Liver (tissue), 8 donors: ENCODE measurements at regions not wholly inside any gene's neighbourhood (a gene's known extent, or its start where the extent isn't known, plus 50 kb on each side); places are given as distances from the start of the nearest gene placed in this dataset.

Experiments
- DNase-seq: peaks from one replicate; pipeline ENCODE4 v3.0.0-alpha.2; 2017; ENCODE audit warnings: low spot score
- H3K27ac ChIP-seq, 2 donors: one replicate each; pipeline ENCODE4 v1.7.0; 2013; ENCODE audit warnings: inconsistent platforms in 2 of 2, low read length in 2 of 2, control low read depth in 1 of 2, low read depth in 1 of 2, mild to moderate bottlenecking in 1 of 2
- H3K27me3 ChIP-seq, 4 donors: one replicate each; pipeline versions ENCODE4 v1.6.1 to v1.7.0; 2013; ENCODE audit warnings: low read length in 3 of 4, inconsistent platforms in 1 of 4, mild to moderate bottlenecking in 1 of 4, moderate library complexity in 1 of 4; ENCODE audit not compliant: control insufficient read depth in 4 of 4, insufficient read depth in 4 of 4
- H3K36me3 ChIP-seq, 4 donors: one replicate each; pipeline versions ENCODE4 v1.6.1 to v1.7.0; 2013; ENCODE audit warnings: low read length in 3 of 4, mild to moderate bottlenecking in 3 of 4, low read depth in 1 of 4, moderate library complexity in 1 of 4; ENCODE audit not compliant: control insufficient read depth in 4 of 4, insufficient read depth in 3 of 4
- H3K4me1 ChIP-seq, 4 donors: one replicate each; pipeline versions ENCODE4 v1.6.1 to v1.7.0; 2013; ENCODE audit warnings: low read length in 3 of 4, mild to moderate bottlenecking in 3 of 4, moderate library complexity in 1 of 4; ENCODE audit not compliant: control insufficient read depth in 4 of 4, insufficient read depth in 4 of 4
- H3K4me3 ChIP-seq, 3 donors: one replicate each; pipeline versions ENCODE4 v1.6.1 to v1.7.0; 2013; ENCODE audit warnings: low read length in 3 of 3, control low read depth in 1 of 3, low read depth in 1 of 3, mild to moderate bottlenecking in 1 of 3
- H3K9ac ChIP-seq, 2 donors: one replicate each; pipeline ENCODE4 v1.7.0; 2013; ENCODE audit warnings: low read length in 2 of 2, mild to moderate bottlenecking in 2 of 2, moderate library complexity in 2 of 2, control low read depth in 1 of 2, low read depth in 1 of 2
- H3K9me3 ChIP-seq, 4 donors: one replicate each; pipeline versions ENCODE4 v1.6.1 to v1.7.0; 2013; ENCODE audit warnings: low read length in 3 of 4; ENCODE audit not compliant: control insufficient read depth in 4 of 4
- EGR1 ChIP-seq, 2 donors: IDR thresholded peaks; 2 replicates each; pipeline ENCODE4 v1.6.1; 2016 to 2018; ENCODE audit warnings: antibody characterized with exemption in 2 of 2, low read depth in 2 of 2
- FOXA1 ChIP-seq: IDR thresholded peaks from 2 replicates; pipeline ENCODE4 v1.6.1; 2016; ENCODE audit warnings: antibody characterized with exemption
- FOXA2 ChIP-seq: IDR thresholded peaks from 2 replicates; pipeline ENCODE4 v1.6.1; 2016; ENCODE audit warnings: antibody characterized with exemption
- GABPA ChIP-seq, 2 donors: IDR thresholded peaks in 1 of 2; conservative IDR thresholded peaks in 1 of 2; 2 replicates each; pipeline ENCODE4 v1.6.1; 2016; ENCODE audit warnings: antibody characterized with exemption in 2 of 2, mild to moderate bottlenecking in 1 of 2, moderate library complexity in 1 of 2
- HNF4A ChIP-seq, 2 donors: conservative IDR thresholded peaks; 2 replicates each; pipeline ENCODE4 v1.6.1; 2016; ENCODE audit warnings: antibody characterized with exemption in 2 of 2, mild to moderate bottlenecking in 2 of 2
- HNF4G ChIP-seq: IDR thresholded peaks from 2 replicates; pipeline ENCODE4 v1.6.1; 2016; ENCODE audit warnings: antibody characterized with exemption
- JUND ChIP-seq, 2 donors: IDR thresholded peaks; 2 replicates each; pipeline ENCODE4 v1.6.1; 2016; ENCODE audit warnings: antibody characterized with exemption in 2 of 2
- NR2F2 ChIP-seq: IDR thresholded peaks from 2 replicates; pipeline ENCODE4 v1.6.1; 2016; ENCODE audit warnings: antibody characterized with exemption
- RAD21 ChIP-seq, 2 donors: IDR thresholded peaks; 2 replicates each; pipeline ENCODE4 v1.6.1; 2016; ENCODE audit warnings: antibody characterized with exemption in 2 of 2, mild to moderate bottlenecking in 2 of 2
- RXRA ChIP-seq, 2 donors: IDR thresholded peaks; 2 replicates each; pipeline ENCODE4 v1.6.1; 2017 to 2018; ENCODE audit warnings: antibody characterized with exemption in 2 of 2, mild to moderate bottlenecking in 1 of 2
- SP1 ChIP-seq: IDR thresholded peaks from 2 replicates; pipeline ENCODE4 v1.6.1; 2018; ENCODE audit warnings: antibody characterized with exemption, mild to moderate bottlenecking
- TAF1 ChIP-seq: conservative IDR thresholded peaks from 2 replicates; pipeline ENCODE4 v1.6.1; 2016; ENCODE audit warnings: antibody characterized with exemption, mild to moderate bottlenecking
- YY1 ChIP-seq: IDR thresholded peaks from 2 replicates; pipeline ENCODE4 v1.6.1; 2016; ENCODE audit warnings: antibody characterized with exemption, mild to moderate bottlenecking
- WGBS: extraction: QIAGEN DNeasy Blood & Tissue Kit; methylation state at CpG from one replicate; pipeline ENCODE4 v1.1.7; 2013; 5-methylcytosine and 5-hydroxymethylcytosine counted together
- TF ChIP-seq, protein P1 (sequence below): IDR thresholded peaks from 2 replicates; pipeline ENCODE4 v1.6.1; 2016; ENCODE audit warnings: antibody characterized with exemption
- TF ChIP-seq, protein P2 (sequence below): IDR thresholded peaks from 2 replicates; pipeline ENCODE4 v1.6.1; 2016; ENCODE audit warnings: antibody characterized with exemption, mild to moderate bottlenecking
- TF ChIP-seq, protein P3 (sequence below): IDR thresholded peaks from 2 replicates; pipeline ENCODE4 v1.6.1; 2016; ENCODE audit warnings: antibody characterized with exemption
- TF ChIP-seq, protein P4 (sequence below): IDR thresholded peaks from 2 replicates; pipeline ENCODE4 v1.6.1; 2016; ENCODE audit warnings: antibody characterized with exemption
- TF ChIP-seq, protein P5 (sequence below): fragments of 150-350 bp; IDR thresholded peaks from 2 replicates; pipeline ENCODE4 v1.5.1; 2017; ENCODE audit warnings: improper control_type of control experiment, low read depth, low read length; ENCODE audit not compliant: missing input control
- donor health status: healthy.
- donor health status: healthy.
- donor health status: healthy.
- donor health status: healthy.
- donor health status: healthy.

DNA sequence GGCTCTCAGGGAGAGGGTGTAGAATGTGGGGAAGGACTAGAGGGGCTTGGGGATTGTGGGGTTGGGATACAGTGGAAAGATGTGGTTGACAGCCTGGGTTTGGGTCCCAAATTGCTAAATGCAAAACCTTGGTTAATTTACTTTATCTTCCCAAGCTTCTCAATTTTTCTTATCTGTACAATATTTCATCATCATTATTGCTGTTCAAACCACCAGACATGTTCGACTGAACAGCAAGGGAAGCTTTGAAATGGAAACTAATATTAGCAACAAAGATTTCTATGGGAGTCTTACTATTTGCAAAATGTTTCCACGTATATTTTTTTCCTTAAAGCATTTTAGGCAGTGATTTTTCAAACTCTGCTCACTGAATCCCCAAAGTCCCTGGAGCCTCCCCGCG lies 67.0 kb upstream of the KAZN start:
- no peaks in the 10 kb centered on the region for H3K4me1 ChIP-seq
- H3K9ac ChIP-seq = no peak overlapping the region
- H3K36me3 ChIP-seq = no peaks in the 10 kb centered on the region
- no peaks in the 10 kb centered on the region for H3K9me3 ChIP-seq
- no peak overlapping the region for H3K27ac ChIP-seq
- H3K27me3 ChIP-seq = peaks cover 0 to 3% (median under 1%) of the 10 kb centered on the region in 4 donors
- no peak overlapping the region for H3K4me3 ChIP-seq
- WGBS = 81% methylated on average over 4 of the region's 4 CpGs
- TF ChIP-seq YY1 = no peak
- TF ChIP-seq EGR1 (IDR thresholded peaks at IDR 0.05; ENCODE audit: low read depth in 2 of 2) = no peak
- TF ChIP-seq GABPA (IDR thresholded peaks at IDR 0.05 in 1 of 2, conservative IDR thresholded peaks at IDR 0.05 in 1 of 2) = no peak
- TF ChIP-seq HNF4A (conservative IDR thresholded peaks at IDR 0.05) = no peak
- DNase-seq = no peak

DNA sequence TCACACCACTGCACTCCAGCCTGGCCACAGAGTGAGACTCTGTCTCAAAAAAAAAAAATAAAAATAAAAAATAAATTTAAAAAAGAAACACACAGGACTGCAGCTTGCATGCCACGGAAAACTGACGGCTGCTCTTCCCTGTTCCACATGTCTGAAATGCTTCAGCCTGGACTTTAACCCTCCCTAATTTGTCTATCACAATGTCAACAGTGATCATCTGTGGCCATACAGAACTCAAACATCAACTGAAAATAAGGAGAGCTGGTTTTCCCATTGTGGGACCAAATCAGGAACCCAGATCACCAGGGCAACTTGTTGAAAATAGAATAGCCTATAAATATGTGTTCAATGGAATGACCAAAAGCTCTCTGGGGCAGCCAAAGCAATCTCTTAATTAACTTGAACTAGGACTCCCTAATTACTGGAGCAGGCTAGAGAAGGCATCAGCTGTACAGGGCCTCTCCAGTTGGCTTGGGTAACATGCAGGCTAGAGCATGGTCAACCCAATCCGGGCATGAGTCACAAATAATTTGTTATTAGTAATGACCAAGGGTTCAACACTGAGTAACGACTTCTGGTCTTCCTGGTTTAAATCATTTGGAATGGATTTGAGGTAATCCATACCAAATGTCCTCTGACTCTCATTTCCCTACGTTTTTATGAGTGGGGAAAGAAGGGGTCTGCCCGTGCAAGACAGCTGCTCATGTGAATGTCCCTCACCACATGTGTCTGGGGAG lies 62.7 kb upstream of the KAZN start:
- no peak for DNase-seq
- H3K4me1 ChIP-seq = no peaks in the 10 kb centered on the region
- no peaks in the 10 kb centered on the region for H3K36me3 ChIP-seq
- H3K9me3 ChIP-seq = peaks cover 0 to 10% (median 0%) of the 10 kb centered on the region in 4 donors
- H3K9ac ChIP-seq = no peak overlapping the region
- H3K27me3 ChIP-seq = peaks cover 0 to 8% (median under 1%) of the 10 kb centered on the region in 4 donors
- WGBS = 62% methylated on average over 6 of the region's 6 CpGs
- TF ChIP-seq, protein P1, sequence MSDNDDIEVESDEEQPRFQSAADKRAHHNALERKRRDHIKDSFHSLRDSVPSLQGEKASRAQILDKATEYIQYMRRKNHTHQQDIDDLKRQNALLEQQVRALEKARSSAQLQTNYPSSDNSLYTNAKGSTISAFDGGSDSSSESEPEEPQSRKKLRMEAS = no peak
- TF ChIP-seq FOXA2 (peak; percentile 53), FOXA1 (no peak), HNF4A (conservative IDR thresholded peaks at IDR 0.05) (peak; percentile 73 to 78), NR2F2 (no peak), GABPA (IDR thresholded peaks at IDR 0.05 in 1 of 2, conservative IDR thresholded peaks at IDR 0.05 in 1 of 2) (no peak), SP1 (peak; percentile 28), EGR1 (IDR thresholded peaks at IDR 0.05; ENCODE audit: low read depth in 2 of 2) (no peak), TAF1 (no peak), JUND (IDR thresholded peaks at IDR 0.05) (no peak), HNF4G (peak; percentile 65), YY1 (no peak), RXRA (IDR thresholded peaks at IDR 0.05) (no peak), RAD21 (IDR thresholded peaks at IDR 0.05) (no peak)
- TF ChIP-seq, protein P2, sequence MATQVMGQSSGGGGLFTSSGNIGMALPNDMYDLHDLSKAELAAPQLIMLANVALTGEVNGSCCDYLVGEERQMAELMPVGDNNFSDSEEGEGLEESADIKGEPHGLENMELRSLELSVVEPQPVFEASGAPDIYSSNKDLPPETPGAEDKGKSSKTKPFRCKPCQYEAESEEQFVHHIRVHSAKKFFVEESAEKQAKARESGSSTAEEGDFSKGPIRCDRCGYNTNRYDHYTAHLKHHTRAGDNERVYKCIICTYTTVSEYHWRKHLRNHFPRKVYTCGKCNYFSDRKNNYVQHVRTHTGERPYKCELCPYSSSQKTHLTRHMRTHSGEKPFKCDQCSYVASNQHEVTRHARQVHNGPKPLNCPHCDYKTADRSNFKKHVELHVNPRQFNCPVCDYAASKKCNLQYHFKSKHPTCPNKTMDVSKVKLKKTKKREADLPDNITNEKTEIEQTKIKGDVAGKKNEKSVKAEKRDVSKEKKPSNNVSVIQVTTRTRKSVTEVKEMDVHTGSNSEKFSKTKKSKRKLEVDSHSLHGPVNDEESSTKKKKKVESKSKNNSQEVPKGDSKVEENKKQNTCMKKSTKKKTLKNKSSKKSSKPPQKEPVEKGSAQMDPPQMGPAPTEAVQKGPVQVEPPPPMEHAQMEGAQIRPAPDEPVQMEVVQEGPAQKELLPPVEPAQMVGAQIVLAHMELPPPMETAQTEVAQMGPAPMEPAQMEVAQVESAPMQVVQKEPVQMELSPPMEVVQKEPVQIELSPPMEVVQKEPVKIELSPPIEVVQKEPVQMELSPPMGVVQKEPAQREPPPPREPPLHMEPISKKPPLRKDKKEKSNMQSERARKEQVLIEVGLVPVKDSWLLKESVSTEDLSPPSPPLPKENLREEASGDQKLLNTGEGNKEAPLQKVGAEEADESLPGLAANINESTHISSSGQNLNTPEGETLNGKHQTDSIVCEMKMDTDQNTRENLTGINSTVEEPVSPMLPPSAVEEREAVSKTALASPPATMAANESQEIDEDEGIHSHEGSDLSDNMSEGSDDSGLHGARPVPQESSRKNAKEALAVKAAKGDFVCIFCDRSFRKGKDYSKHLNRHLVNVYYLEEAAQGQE = no peak
- TF ChIP-seq, protein P3, sequence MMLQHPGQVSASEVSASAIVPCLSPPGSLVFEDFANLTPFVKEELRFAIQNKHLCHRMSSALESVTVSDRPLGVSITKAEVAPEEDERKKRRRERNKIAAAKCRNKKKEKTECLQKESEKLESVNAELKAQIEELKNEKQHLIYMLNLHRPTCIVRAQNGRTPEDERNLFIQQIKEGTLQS = no peak
- TF ChIP-seq, protein P4, sequence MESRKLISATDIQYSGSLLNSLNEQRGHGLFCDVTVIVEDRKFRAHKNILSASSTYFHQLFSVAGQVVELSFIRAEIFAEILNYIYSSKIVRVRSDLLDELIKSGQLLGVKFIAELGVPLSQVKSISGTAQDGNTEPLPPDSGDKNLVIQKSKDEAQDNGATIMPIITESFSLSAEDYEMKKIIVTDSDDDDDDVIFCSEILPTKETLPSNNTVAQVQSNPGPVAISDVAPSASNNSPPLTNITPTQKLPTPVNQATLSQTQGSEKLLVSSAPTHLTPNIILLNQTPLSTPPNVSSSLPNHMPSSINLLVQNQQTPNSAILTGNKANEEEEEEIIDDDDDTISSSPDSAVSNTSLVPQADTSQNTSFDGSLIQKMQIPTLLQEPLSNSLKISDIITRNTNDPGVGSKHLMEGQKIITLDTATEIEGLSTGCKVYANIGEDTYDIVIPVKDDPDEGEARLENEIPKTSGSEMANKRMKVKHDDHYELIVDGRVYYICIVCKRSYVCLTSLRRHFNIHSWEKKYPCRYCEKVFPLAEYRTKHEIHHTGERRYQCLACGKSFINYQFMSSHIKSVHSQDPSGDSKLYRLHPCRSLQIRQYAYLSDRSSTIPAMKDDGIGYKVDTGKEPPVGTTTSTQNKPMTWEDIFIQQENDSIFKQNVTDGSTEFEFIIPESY = no peak
- TF ChIP-seq, protein P5, sequence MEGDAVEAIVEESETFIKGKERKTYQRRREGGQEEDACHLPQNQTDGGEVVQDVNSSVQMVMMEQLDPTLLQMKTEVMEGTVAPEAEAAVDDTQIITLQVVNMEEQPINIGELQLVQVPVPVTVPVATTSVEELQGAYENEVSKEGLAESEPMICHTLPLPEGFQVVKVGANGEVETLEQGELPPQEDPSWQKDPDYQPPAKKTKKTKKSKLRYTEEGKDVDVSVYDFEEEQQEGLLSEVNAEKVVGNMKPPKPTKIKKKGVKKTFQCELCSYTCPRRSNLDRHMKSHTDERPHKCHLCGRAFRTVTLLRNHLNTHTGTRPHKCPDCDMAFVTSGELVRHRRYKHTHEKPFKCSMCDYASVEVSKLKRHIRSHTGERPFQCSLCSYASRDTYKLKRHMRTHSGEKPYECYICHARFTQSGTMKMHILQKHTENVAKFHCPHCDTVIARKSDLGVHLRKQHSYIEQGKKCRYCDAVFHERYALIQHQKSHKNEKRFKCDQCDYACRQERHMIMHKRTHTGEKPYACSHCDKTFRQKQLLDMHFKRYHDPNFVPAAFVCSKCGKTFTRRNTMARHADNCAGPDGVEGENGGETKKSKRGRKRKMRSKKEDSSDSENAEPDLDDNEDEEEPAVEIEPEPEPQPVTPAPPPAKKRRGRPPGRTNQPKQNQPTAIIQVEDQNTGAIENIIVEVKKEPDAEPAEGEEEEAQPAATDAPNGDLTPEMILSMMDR = no peak
- no peak overlapping the region for H3K4me3 ChIP-seq
- H3K27ac ChIP-seq = no peak overlapping the region
